Bronchial epithelial cell (primary cell): ENCODE measurements at regions not wholly inside any gene's neighbourhood (a gene's known extent, or its start where the extent isn't known, plus 50 kb on each side); places are given as distances from the start of the nearest gene placed in this dataset.

Experiments
- DNase-seq: peaks from one replicate; pipeline ENCODE4 v3.0.0-alpha.2; 2010; ENCODE audit warnings: low read depth
- FAIRE-seq: peaks from 2 replicates; lab custom pipeline; 2011; peaks lifted over from hg19 to GRCh38; lab: Jason Lieb, UNC
- H3K27me3 ChIP-seq: 2 replicates; pipeline ENCODE4 v1.5.1; 2011; ENCODE audit warnings: low read length; ENCODE audit not compliant: control insufficient read depth, insufficient read depth
- H3K36me3 ChIP-seq: 2 replicates; pipeline ENCODE4 v1.5.1; 2011; ENCODE audit warnings: low read length; ENCODE audit not compliant: control insufficient read depth, insufficient read depth
- H3K4me3 ChIP-seq: 2 replicates; pipeline ENCODE4 v1.5.1; 2011; ENCODE audit warnings: mild to moderate bottlenecking, low read depth, low read length, control low read depth
- CTCF ChIP-seq: IDR thresholded peaks from 2 replicates; pipeline ENCODE4 v1.5.1; 2011; ENCODE audit warnings: mild to moderate bottlenecking, moderate library complexity, low read length, control low read depth, inconsistent platforms; ENCODE audit not compliant: insufficient read depth, severe bottlenecking

GRCh38 chr10:46220872-46221538 is 65.8 kb upstream of the ANTXRL start:
- DNase-seq (no peak), FAIRE-seq (no peak)
- H3K27me3 ChIP-seq = peaks cover 1% of the 10 kb centered on the region

GRCh38 chr10:46222364-46222935 is 64.3 kb upstream of the ANTXRL start:
- no peaks in the 10 kb centered on the region for H3K36me3 ChIP-seq
- DNase-seq = no peak
- FAIRE-seq = no peak
- peaks cover 1% of the 10 kb centered on the region for H3K27me3 ChIP-seq
- no peak overlapping the region for H3K4me3 ChIP-seq
- no peak for TF ChIP-seq CTCF

More at GRCh38 chr10:46220872-46221538, 65.8 kb upstream of the ANTXRL start:
- Histone ChIP-seq H3K36me3 (no peaks in the 10 kb centered on the region), H3K4me3 (no peak overlapping the region)
- no peak for TF ChIP-seq CTCF

DNA sequence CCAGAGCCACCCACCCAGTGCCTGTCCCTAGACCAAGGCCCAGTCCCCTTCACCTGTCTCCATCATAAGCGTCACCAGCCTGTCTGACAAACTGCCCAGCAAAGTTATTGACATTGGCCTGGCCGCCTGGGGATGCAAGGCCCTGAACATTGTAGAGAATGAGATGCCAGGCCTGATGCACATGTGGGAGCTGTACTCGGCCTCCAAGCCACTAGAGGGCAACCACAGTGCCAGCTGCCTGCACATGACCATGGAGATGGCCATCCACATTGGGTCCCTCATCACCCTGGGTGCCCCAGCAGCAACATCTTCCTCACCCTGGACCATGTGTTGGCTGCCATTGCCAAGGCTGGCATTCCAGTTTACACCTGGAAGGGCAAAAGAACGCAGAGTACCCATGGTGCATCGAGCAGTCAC is 63.7 kb upstream of the ANTXRL start:
- Histone ChIP-seq H3K4me3 (no peak overlapping the region), H3K36me3 (no peaks in the 10 kb centered on the region), H3K27me3 (peaks cover 6% of the 10 kb centered on the region)
- DNase-seq = no peak
- no peak for FAIRE-seq
- no peak for TF ChIP-seq CTCF

DNA sequence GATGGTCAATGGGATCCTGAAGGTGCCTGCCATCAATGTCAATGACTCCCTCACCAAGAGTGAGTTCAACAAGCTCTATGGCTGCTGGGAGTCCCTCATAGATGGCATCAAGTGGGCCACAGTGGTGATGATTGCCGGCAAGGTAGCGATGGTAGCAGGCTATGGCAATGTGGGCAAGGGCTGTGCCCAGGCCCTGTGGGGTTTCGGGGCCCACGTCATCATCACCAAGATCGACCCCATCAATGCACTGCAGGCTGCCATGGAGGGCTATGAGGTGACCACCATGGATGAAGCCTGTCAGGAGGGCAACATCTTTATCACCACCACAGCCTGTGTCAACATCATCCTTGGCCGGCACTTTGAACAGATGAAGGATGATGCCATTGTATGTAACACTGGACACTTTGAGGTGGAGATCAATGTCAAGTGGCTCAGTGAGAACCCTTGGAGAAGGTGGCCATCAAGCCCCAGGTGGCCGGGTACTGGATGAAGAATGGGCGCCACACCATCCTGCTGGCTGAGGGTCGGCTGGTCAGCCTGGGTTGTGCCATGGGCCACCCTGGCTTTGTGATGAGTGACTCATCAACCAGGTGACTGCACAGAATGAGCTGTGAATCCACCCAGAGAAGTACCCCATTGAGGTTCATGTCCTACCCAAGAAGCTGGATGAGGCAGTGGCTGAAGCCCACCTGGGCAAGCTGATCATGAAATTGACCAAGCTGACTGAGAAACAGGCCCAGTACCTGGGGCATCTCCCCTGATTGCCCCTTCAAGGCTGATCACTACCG is 63.0 kb upstream of the ANTXRL start:
- TF ChIP-seq CTCF = no peak
- no peak for DNase-seq
- Histone ChIP-seq H3K36me3 (no peaks in the 10 kb centered on the region), H3K27me3 (peaks cover 5% of the 10 kb centered on the region), H3K4me3 (no peak overlapping the region)
- no peak for FAIRE-seq

GRCh38 chr10:46224414-46224682 is 62.4 kb upstream of the ANTXRL start:
- H3K36me3 ChIP-seq = no peaks in the 10 kb centered on the region
- FAIRE-seq (no peak), DNase-seq (no peak)
- H3K4me3 ChIP-seq = no peak overlapping the region
- peaks cover 5% of the 10 kb centered on the region for H3K27me3 ChIP-seq
- TF ChIP-seq CTCF = no peak
